Sigmoid colon (tissue), 4 donors: ENCODE measurements at regions not wholly inside any gene's neighbourhood (a gene's known extent, or its start where the extent isn't known, plus 50 kb on each side); places are given as distances from the start of the nearest gene placed in this dataset.

Experiments used
- EP300 ChIP-seq, 4 donors: sonication (generic); formaldehyde crosslinking; IDR thresholded peaks; one replicate each; pipeline ENCODE4 v1.6.1; 2017; ENCODE audit warnings: antibody characterized with exemption in 4 of 4
- POLR2A ChIP-seq, 2 donors: fragments of 450-650 bp; IDR thresholded peaks; one replicate each; pipeline ENCODE4 v1.6.1; 2016; ENCODE audit warnings: antibody characterized with exemption in 2 of 2, mild to moderate bottlenecking in 2 of 2, moderate library complexity in 2 of 2
- TF ChIP-seq, protein P1 (sequence below), 4 experiments: fragments of 450-650 bp in 3 of 4; fragments of 200-600 bp in 1 of 4; IDR thresholded peaks; one replicate each; pipeline ENCODE4 v1.5.1; 2016 to 2019; ENCODE audit warnings: antibody characterized with exemption in 4 of 4, mild to moderate bottlenecking in 3 of 4, moderate library complexity in 2 of 4

DNA sequence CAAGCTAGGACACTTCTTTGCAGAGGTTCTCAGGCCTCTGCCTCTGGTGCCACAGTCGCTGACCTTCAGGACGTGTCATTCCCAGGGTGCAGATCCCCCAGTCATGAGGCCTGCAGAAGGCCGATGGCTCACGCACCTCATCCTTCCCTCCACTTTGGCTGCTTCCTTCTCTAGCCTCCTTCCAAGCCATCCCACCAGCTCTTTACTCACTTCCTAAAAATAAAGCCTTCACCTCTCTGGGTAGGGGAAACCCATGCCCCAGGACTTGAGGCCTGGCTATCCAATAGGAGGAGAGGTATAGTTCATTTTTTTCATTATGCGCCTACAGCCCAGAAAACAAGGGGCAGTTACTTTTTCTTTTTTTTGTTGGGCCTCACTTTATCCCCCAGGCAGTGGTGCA is 91.4 kb downstream of the B3GNT2 start:
- TF ChIP-seq, protein P1, sequence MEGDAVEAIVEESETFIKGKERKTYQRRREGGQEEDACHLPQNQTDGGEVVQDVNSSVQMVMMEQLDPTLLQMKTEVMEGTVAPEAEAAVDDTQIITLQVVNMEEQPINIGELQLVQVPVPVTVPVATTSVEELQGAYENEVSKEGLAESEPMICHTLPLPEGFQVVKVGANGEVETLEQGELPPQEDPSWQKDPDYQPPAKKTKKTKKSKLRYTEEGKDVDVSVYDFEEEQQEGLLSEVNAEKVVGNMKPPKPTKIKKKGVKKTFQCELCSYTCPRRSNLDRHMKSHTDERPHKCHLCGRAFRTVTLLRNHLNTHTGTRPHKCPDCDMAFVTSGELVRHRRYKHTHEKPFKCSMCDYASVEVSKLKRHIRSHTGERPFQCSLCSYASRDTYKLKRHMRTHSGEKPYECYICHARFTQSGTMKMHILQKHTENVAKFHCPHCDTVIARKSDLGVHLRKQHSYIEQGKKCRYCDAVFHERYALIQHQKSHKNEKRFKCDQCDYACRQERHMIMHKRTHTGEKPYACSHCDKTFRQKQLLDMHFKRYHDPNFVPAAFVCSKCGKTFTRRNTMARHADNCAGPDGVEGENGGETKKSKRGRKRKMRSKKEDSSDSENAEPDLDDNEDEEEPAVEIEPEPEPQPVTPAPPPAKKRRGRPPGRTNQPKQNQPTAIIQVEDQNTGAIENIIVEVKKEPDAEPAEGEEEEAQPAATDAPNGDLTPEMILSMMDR (IDR thresholded peaks at IDR 0.05) = no peak
- TF ChIP-seq POLR2A (IDR thresholded peaks at IDR 0.05) (no peak), EP300 (IDR thresholded peaks at IDR 0.05) (no peak)
